ENCODE measurements at regions not wholly inside any gene's neighbourhood (a gene's known extent, or its start where the extent isn't known, plus 50 kb on each side); places are given as distances from the start of the nearest gene placed in this dataset.
"Not testable (repeated sequence)": the region's sequence is repeated elsewhere in the genome, so short reads cannot be mapped to it uniquely, and the experiment has no call there.

- DNase-seq: no peak
These were observed 52.6 kb downstream of the ERICH4 start for GRCh38 chr19:41495589-41495988.

DNA sequence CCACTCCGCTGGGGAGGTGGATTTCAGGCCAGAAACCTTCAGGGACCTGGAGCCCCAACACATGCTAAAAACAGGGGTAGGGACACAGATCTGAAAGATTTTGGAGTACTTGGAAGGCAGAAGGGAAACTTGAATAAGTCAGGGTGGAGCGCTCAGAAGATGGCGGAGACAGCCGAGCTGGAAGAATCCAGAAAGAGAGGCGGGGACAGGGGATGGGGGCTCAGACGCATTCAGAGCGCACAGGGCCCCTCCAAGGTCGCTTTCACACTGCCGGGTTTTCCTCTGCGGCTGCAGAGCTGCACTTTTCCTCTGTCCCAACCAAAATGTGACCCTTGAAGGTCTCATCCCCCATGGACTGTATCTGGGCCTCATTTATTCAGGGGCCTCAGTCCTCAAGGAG, 56.9 kb downstream of the ERICH4 start:
- no peak for DNase-seq

DNA sequence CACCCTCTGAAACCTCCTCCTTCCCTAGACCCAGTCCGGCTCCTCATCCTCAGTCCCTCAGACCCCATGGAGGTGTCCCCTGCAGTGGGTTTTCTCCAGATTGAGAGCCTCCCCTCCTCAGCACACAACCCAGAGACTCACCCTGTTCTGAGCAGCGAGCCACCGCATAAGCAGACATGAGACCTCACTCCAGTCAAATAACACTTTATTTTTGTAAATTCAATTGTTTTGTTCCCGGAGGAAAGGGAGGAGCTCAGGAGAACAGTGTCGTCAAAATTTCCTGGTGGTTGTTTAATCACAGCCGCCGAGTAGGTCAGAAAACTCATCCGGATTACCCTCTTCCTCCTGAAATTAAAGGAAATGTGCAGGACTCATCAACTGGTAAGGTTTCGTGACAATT, 57.5 kb downstream of the ERICH4 start:
- no peak for DNase-seq

DNA sequence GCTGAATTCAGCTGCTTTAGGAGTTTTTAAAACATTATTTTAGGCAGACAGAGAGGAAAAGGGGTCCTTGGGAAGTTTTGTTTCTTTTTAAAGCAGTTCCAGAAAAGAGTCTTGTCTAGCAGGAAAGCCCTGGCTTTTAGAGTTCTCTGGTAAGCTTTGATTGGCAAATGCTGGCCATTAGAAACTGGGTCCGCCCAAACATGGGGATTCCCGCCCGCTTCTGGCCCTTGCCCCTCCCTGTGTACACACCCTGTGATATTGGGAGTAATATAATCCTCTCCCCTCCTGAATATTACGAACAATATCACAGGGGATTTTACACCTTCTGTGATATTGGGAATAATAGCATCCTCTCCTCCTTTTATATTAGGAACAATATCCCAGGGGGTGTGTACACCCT, 58.9 kb downstream of the ERICH4 start:
- DNase-seq: no peak

- no peak for DNase-seq
These were observed 62.1 kb downstream of the ERICH4 start for GRCh38 chr19:41505105-41505504.

GRCh38 chr19:41510484-41510883, 65.5 kb upstream of the CEACAM21 start:
- DNase-seq: no peak

- DNase-seq: no peak
These were observed 64.3 kb upstream of the CEACAM21 start for GRCh38 chr19:41511628-41512027.

DNA sequence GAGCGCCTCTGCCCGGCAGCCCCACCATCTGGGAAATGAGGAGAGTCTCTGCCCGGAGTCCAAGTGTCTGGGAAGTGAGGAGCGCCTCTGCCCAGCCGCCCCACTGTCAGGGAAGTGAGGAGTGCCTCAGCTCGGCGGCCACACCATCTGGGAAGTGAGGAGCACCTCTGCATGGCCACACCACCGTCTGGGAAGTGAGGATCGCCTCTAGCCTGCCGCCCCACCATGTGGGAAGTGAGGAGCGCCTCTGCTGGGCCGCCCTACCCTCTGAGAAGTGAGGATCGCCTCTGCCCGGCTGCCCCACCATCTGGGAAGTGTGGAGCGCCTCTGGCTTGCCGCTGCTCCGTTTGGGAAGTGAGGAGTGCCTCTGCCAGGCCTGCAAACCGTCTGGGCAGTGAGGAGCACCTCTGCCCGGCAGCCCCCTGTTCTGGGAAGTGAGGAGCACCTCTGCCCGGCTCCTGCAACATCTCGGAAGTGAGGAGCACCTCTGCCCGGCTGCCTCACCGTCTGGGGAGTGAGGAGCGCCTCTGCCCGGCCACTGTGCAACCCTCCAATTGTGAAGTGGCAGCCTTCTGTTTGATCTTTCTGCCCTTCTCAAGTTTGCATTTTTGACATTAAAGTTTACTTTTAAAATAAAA, 60.8 kb upstream of the CEACAM21 start:
- DNase-seq: no peak

GRCh38 chr19:41516292-41517171, 59.4 kb upstream of the CEACAM21 start:
- DNase-seq: not testable (repeated sequence)

DNA sequence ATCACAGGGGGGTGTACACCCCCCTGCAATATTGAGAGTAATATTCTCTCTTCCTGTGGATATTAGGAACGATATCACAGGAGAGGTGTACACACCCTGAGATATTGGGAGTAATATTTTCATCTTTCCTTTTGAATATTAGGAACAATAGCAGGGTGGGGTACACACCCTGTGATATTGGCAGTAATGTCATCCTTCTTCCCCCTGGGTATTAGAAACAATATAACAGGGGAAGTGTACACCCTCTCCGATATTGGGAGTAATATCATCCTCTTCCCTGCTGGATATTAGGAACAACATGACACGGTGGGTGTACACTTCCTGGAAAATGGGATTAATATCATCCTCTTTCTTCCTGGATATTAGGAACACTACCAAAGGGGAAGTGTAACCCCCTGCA, 57.8 kb upstream of the CEACAM21 start:
- no peak for DNase-seq

DNA sequence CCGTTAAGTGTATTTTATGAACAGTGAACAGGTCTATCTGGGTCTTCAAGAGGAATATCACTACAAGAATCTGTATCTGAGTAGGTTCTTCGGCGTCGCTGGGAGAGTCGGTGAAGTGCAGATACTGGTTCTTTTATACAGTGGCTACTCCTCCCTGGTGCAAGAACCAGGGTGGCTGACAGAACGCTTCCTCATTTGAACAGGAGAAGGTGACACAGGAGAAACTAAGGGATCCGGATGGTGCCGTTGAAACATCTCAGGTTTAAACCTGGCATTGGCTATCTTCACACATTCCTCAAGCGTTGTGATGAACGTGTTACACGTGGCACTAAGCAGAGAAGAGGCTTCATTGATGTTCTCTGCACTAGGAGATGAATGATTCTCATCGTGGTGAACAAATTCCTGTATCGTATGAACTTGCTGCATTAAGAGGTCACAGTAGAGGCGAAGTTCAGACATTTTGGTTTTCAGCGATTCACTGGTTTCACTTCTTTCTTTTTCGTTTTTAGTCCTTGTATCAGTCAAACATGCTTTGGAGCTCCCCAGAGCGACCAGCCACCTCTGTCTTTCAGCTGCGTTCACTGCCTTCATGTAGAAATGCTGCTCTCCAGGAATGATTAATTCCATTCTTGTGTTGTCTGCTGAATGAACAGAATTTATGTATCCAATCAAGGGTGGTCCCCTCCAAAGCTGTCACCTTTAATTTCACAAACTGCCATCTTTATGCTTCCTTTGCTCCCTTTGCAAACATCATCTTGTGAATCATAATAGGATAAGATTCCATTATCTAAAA, 54.6 kb upstream of the CEACAM21 start:
- not testable (repeated sequence) for DNase-seq

- peak; percentile 29 for DNase-seq
These were observed 53.9 kb upstream of the CEACAM21 start for GRCh38 chr19:41521931-41522555.

GRCh38 chr19:41525989-41526388, 50.0 kb upstream of the CEACAM21 start:
- DNase-seq: no peak

Data from activated effector memory CD4-positive, alpha-beta T cell treated with Interleukin-2 at 50 U/mL for 16 hours (primary cell).